Gastrocnemius medialis (tissue), 4 donors: ENCODE measurements at regions not wholly inside any gene's neighbourhood (a gene's known extent, or its start where the extent isn't known, plus 50 kb on each side); places are given as distances from the start of the nearest gene placed in this dataset.
"Not testable (repeated sequence)": the region's sequence is repeated elsewhere in the genome, so short reads cannot be mapped to it uniquely, and the experiment has no call there.

ENCODE experiments used
- ATAC-seq, 2 donors: fragments of 150-250 bp; one replicate each; pipeline ENCODE4 v1.9.1; 2016
- DNase-seq, 2 donors: peaks; one replicate each; pipeline ENCODE4 v3.0.0-alpha.2; 2019
- H3K27ac ChIP-seq, 4 donors: fragments of 200-600 bp; sonication (generic); 1 replicate in 1 of 4; 2 replicates in 3 of 4; pipeline ENCODE4 v1.5.1; 2016 to 2018; ENCODE audit warnings: mild to moderate bottlenecking in 2 of 4, moderate library complexity in 1 of 4
- H3K27me3 ChIP-seq, 3 donors: fragments of 200-600 bp; sonication (generic) in 2 of 3; 1 replicate in 1 of 3; 2 replicates in 2 of 3; pipeline versions ENCODE4 v1.5.1 to v1.6.0; 2016 to 2019; ENCODE audit warnings: mild to moderate bottlenecking in 1 of 3, moderate library complexity in 1 of 3
- H3K36me3 ChIP-seq, 2 donors: fragments of 200-600 bp; sonication (generic) in 1 of 2; one replicate each; pipeline ENCODE4 v1.5.1; 2017 to 2018
- H3K4me1 ChIP-seq, 2 donors: fragments of 200-600 bp; sonication (generic) in 1 of 2; one replicate each; pipeline ENCODE4 v1.5.1; 2016 to 2017; ENCODE audit warnings: mild to moderate bottlenecking in 2 of 2
- H3K4me3 ChIP-seq, 4 donors: fragments of 200-600 bp; sonication (generic) in 3 of 4; 1 replicate in 1 of 4; 2 replicates in 3 of 4; pipeline ENCODE4 v1.5.1; 2016 to 2019; ENCODE audit warnings: mild to moderate bottlenecking in 2 of 4
- H3K9me3 ChIP-seq, 3 donors: fragments of 200-600 bp; sonication (generic) in 2 of 3; 1 replicate in 1 of 3; 2 replicates in 2 of 3; pipeline ENCODE4 v1.5.1; 2016 to 2019
- POLR2A ChIP-seq, 2 donors: fragments of 450-650 bp; IDR thresholded peaks; one replicate each; pipeline ENCODE4 v1.6.1; 2017; ENCODE audit warnings: antibody characterized with exemption in 2 of 2, mild to moderate bottlenecking in 2 of 2, moderate library complexity in 2 of 2
- in situ Hi-C, 4 donors: fragments of 200-750 bp; cut with MboI; loops; one replicate each; pipeline versions ENCODE4 v1.15.0 to v1.8.0; 2017; ENCODE audit warnings: low sequenced_read_pairs in 4 of 4
- intact Hi-C: fragments of 100-400 bp; cut with DNase I; formaldehyde crosslinking; loops from one replicate; pipeline ENCODE4 v1.15.1; 2023; ENCODE audit warnings: low total_unique reads
- TF ChIP-seq, protein P1 (sequence below), 5 experiments: fragments of 450-650 bp in 3 of 5; fragments of 200-600 bp in 2 of 5; sonication (generic) in 2 of 5; IDR thresholded peaks in 4 of 5; conservative IDR thresholded peaks in 1 of 5; 1 replicate in 4 of 5; 2 replicates in 1 of 5; pipeline ENCODE4 v1.5.1; 2016 to 2019; ENCODE audit warnings: antibody characterized with exemption in 5 of 5, mild to moderate bottlenecking in 3 of 5, moderate library complexity in 3 of 5

DNA sequence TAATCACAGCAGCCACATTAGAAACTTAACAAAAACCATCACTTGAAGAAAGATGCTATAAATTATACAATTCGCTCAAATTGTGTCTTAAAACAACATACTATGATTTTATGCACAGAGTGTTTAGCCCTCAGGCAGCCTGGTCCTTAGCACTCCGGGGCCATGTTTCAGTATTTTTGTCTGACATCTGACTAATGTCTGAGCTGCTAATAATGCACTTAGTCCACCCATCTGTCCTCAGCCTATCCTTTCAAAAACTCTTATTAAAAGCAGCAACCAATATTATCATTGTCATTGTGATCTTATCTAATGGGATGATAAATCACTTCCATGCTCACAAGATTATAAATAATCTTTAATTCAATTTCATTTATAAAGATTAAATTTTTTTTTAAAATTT, 602.7 kb upstream of the FOXG1 start:
- TF ChIP-seq, protein P1, sequence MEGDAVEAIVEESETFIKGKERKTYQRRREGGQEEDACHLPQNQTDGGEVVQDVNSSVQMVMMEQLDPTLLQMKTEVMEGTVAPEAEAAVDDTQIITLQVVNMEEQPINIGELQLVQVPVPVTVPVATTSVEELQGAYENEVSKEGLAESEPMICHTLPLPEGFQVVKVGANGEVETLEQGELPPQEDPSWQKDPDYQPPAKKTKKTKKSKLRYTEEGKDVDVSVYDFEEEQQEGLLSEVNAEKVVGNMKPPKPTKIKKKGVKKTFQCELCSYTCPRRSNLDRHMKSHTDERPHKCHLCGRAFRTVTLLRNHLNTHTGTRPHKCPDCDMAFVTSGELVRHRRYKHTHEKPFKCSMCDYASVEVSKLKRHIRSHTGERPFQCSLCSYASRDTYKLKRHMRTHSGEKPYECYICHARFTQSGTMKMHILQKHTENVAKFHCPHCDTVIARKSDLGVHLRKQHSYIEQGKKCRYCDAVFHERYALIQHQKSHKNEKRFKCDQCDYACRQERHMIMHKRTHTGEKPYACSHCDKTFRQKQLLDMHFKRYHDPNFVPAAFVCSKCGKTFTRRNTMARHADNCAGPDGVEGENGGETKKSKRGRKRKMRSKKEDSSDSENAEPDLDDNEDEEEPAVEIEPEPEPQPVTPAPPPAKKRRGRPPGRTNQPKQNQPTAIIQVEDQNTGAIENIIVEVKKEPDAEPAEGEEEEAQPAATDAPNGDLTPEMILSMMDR (IDR thresholded peaks at IDR 0.05 in 4 of 5, conservative IDR thresholded peaks at IDR 0.05 in 1 of 5), result no peak
- H3K36me3 ChIP-seq, result no peaks in the 10 kb centered on the region
- no peak overlapping the region for H3K27ac ChIP-seq
- intact Hi-C loops, result no loop called here
- no peaks in the 10 kb centered on the region for H3K27me3 ChIP-seq
- no peaks in the 10 kb centered on the region for H3K4me1 ChIP-seq
- H3K4me3 ChIP-seq, result no peak overlapping the region
- no peaks in the 10 kb centered on the region for H3K9me3 ChIP-seq
- ATAC-seq (no peak), DNase-seq (no peak)
- in situ Hi-C loops, result no loop called here

DNA sequence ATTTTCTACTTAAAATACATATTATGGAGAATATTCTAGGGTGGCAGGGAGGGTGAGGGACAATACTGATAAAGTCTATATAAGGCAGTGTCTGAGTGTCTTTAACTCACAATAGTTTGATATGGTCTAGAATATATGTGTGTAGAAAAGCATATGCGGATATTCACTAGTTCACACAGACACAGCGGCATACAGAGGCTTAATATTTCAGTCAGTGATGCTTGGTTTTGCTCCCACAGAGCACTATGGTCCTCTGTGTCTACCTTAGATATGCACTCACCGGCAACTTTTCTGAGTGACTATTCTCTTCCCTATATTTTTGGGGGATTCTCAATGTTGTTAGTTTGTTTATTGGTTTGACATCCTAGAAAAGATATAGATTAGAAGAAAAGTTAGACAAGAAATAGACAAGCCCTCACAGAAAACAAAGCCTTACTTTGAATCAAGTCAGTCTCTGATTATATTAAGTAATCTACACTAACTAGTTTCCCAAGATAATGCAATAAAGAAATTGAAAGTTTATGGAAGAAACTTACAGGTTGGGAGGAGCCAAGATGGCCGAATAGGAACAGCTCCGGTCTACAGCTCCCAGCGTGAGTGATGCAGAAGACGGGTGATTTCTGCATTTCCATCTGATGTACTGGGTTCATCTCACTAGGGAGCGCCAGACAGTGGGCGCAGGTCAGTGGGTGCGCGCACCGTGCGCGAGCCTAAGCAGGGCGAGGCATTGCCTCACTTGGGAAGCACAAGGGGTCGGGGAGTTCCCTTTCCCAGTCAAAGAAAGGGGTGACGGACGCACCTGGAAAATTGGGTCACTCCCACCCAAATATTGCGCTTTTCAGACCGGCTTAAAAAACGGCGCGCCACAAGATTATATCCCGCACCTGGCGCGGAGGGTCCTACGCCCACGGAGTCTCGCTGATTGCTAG, 578.4 kb upstream of the FOXG1 start:
- H3K27ac ChIP-seq, H3K4me1 ChIP-seq, intact Hi-C loops, H3K27me3 ChIP-seq, ATAC-seq, DNase-seq, H3K4me3 ChIP-seq, in situ Hi-C loops, H3K9me3 ChIP-seq, H3K36me3 ChIP-seq: not testable (repeated sequence)

DNA sequence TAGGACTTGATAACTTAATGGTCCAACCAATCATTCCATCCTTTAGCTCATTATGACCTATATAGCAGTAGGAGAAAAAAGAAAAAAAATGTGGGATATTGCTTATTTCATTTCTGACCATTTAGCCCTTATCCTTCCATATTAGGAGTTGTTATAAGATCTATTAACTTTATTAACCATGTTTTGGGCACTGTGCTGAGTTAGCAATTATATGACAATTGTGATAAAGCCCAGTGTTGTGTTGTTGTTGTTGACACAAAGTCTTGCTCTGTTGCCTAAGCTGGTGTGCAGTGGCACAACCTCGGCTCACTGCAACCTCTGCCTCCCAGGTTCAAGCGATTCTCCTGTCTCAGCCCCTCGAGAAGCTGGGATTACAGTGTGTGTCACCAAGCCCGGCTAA, 569.7 kb upstream of the FOXG1 start:
- in situ Hi-C loops (no loop called here), intact Hi-C loops (loop anchor here (10.0 kb wide), 1 partner anchor 248 kb away; no protein-coding TSS in a partner anchor)
- no peak for TF ChIP-seq POLR2A (IDR thresholded peaks at IDR 0.05)
- TF ChIP-seq, protein P1 (IDR thresholded peaks at IDR 0.05 in 4 of 5, conservative IDR thresholded peaks at IDR 0.05 in 1 of 5), result no peak
- no peaks in the 10 kb centered on the region for H3K9me3 ChIP-seq
- DNase-seq (no peak), ATAC-seq (no peak)
- no peak overlapping the region for H3K4me3 ChIP-seq
- H3K27ac ChIP-seq, result no peak overlapping the region
- H3K36me3 ChIP-seq, result no peaks in the 10 kb centered on the region
- no peaks in the 10 kb centered on the region for H3K4me1 ChIP-seq
- H3K27me3 ChIP-seq, result no peaks in the 10 kb centered on the region

DNA sequence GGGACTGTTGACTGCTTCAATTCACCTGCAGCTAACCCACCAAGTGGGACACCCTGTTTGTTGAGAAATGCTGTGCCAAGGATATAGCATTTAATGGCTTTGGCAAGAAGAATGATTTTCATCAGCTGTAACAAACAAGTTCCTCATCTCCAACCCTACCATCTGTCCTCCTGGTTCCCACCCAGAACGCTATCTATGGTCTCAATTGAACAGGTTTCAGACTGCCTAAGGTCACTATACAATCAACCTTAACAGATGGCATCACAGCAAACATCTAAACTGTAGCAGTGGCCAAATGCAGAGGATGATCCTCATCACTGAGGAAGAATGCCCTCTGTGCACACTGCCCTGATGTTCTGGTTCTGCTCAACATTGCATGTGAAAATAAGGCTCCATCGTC, 546.2 kb upstream of the FOXG1 start:
- intact Hi-C loops (no loop called here), in situ Hi-C loops (no loop called here)
- Histone ChIP-seq H3K9me3 (no peaks in the 10 kb centered on the region), H3K27ac (no peak overlapping the region), H3K27me3 (no peaks in the 10 kb centered on the region), H3K4me3 (no peak overlapping the region), H3K36me3 (no peaks in the 10 kb centered on the region), H3K4me1 (no peaks in the 10 kb centered on the region)
- no peak for DNase-seq
- ATAC-seq, result no peak
- no peak for TF ChIP-seq POLR2A (IDR thresholded peaks at IDR 0.05)
- TF ChIP-seq, protein P1 (IDR thresholded peaks at IDR 0.05 in 4 of 5, conservative IDR thresholded peaks at IDR 0.05 in 1 of 5), result no peak

DNA sequence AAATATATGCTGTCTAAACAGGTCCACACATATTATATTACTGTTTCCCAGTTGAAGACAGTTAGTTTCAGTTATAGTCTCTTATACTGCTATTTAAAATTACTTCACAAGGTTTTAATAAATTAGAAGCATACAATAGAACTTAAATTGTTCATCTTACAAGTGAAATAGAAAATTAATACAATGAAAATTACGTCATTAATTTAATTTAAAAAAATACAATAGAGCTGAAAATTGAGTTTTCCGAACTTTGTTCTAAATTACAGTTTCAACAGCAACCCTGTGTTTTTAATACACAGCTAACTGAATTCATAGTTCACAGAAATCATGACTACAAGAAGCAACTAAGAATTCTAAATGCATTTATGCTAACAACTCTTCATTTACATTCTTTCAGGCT, 525.7 kb upstream of the FOXG1 start:
- in situ Hi-C loops, result no loop called here

More for the DNA sequence above, 525.7 kb upstream of the FOXG1 start:
- H3K4me3 ChIP-seq, result no peak overlapping the region
- no peaks in the 10 kb centered on the region for H3K27me3 ChIP-seq
- no peak for DNase-seq
- no peaks in the 10 kb centered on the region for H3K9me3 ChIP-seq
- no peak for ATAC-seq
- no peaks in the 10 kb centered on the region for H3K36me3 ChIP-seq
- intact Hi-C loops, result no loop called here
- no peak for TF ChIP-seq POLR2A (IDR thresholded peaks at IDR 0.05)
- TF ChIP-seq, protein P1 (IDR thresholded peaks at IDR 0.05 in 4 of 5, conservative IDR thresholded peaks at IDR 0.05 in 1 of 5), result no peak
- no peak overlapping the region for H3K27ac ChIP-seq
- H3K4me1 ChIP-seq, result no peaks in the 10 kb centered on the region
